Aorta (tissue), 5 donors: ENCODE measurements at regions not wholly inside any gene's neighbourhood (a gene's known extent, or its start where the extent isn't known, plus 50 kb on each side); places are given as distances from the start of the nearest gene placed in this dataset.

Experiments used
- ATAC-seq: fragments of 200-7000 bp; cut with Tn5 transposase; one replicate; pipeline ENCODE4 v1.9.1; 2022; ENCODE audit warnings: moderate library complexity; ENCODE audit not compliant: low FRiP score
- DNase-seq, 2 donors: peaks; one replicate each; pipeline ENCODE4 v3.0.0-alpha.2; 2020
- H3K27ac ChIP-seq, 2 donors: one replicate each; pipeline ENCODE4 v1.5.1; 2013; ENCODE audit warnings: low read length in 2 of 2, mild to moderate bottlenecking in 2 of 2, moderate library complexity in 2 of 2, control low read depth in 1 of 2, inconsistent platforms in 1 of 2, low read depth in 1 of 2
- H3K27me3 ChIP-seq, 2 donors: one replicate each; pipeline ENCODE4 v1.6.1; 2013; ENCODE audit warnings: control low read depth in 1 of 2, low read length in 1 of 2, mild to moderate bottlenecking in 1 of 2, moderate library complexity in 1 of 2; ENCODE audit not compliant: insufficient read depth in 2 of 2, control insufficient read depth in 1 of 2
- H3K36me3 ChIP-seq, 2 donors: one replicate each; pipeline ENCODE4 v1.6.1; 2013; ENCODE audit warnings: control low read depth in 1 of 2, low read length in 1 of 2, mild to moderate bottlenecking in 1 of 2; ENCODE audit not compliant: insufficient read depth in 2 of 2, control insufficient read depth in 1 of 2
- H3K4me1 ChIP-seq, 2 donors: one replicate each; pipeline ENCODE4 v1.6.1; 2013; ENCODE audit warnings: low read length in 2 of 2, control low read depth in 1 of 2, mild to moderate bottlenecking in 1 of 2, moderate library complexity in 1 of 2; ENCODE audit not compliant: insufficient read depth in 2 of 2, control insufficient read depth in 1 of 2
- H3K4me3 ChIP-seq, 2 donors: one replicate each; pipeline ENCODE4 v1.5.1; 2013; ENCODE audit warnings: low read length in 2 of 2, control low read depth in 1 of 2, mild to moderate bottlenecking in 1 of 2
- H3K9me3 ChIP-seq: one replicate; pipeline ENCODE4 v1.6.1; 2013; ENCODE audit warnings: mild to moderate bottlenecking, low read length; ENCODE audit not compliant: control insufficient read depth
- WGBS, 2 donors: extraction: QIAGEN DNeasy Blood & Tissue Kit; methylation state at CpG; one replicate each; pipeline ENCODE4 v1.1.7; 2013; 5-methylcytosine and 5-hydroxymethylcytosine counted together
- intact Hi-C, 2 donors: fragments of 100-400 bp; cut with DNase I; formaldehyde crosslinking; loops; one replicate each; pipeline versions ENCODE4 v1.14.2 to v1.15.0; 2022
- donor health status: healthy with polysubstance abuse.
- donor health status: Bipolar disorder and iron deficiency.
- donor health status: DM: no; HTN: no; CAD: no.
- donor health status: DM: no; HTN: no; CAD: no.
- donor health status: DM: yes; HTN: yes; CAD: no.

DNA sequence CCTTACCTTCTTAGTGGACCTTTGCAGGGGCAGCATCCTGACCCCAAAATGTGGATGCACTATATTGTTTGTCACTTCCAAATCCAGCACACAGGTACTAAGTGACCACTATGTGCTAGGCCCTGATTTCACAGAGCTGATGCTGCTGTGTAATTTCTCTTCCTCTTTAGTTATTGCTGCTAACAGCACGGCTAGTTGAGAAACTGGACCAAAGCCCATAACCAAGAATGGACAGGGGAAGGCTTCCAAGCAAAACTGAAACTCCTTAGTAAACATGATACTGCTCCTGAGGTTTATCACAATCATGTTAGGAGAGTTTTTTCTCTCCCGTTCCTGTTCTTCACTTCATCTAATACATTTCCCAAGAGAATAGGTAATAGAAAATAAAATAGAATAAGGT lies 172.9 kb upstream of the TTC29 start:
- DNase-seq: no peak
- H3K27me3 ChIP-seq: no peaks in the 10 kb centered on the region
- 0 to 5% methylated on average over 2 of the region's 2 CpGs for WGBS, 2 donors
- H3K9me3 ChIP-seq: no peaks in the 10 kb centered on the region
- intact Hi-C loops: no loop called here
- H3K27ac ChIP-seq: no peak overlapping the region
- H3K36me3 ChIP-seq: no peaks in the 10 kb centered on the region
- no peak overlapping the region for H3K4me3 ChIP-seq
- no peaks in the 10 kb centered on the region for H3K4me1 ChIP-seq
- peak; percentile 68 for ATAC-seq

DNA sequence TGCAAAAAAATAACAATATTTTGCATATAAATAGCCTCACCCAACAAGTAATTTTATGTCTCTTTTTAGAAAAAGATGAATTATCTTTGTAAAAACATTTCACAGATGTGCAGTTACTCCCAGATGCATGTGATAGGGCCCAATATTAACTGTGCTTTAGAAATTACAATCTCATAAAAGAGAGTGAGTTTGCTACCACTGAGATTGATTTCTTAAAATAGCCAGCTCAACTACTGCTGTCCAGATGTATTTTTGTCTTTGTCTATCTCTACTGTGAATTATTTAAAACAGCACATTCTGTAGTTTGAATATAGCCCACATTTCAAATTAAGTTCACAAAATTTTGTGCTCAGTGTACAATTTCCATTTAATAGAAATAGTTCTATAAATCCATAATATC lies 177.0 kb upstream of the TTC29 start:
- no peak for ATAC-seq
- Histone ChIP-seq H3K36me3 (no peaks in the 10 kb centered on the region), H3K27me3 (no peaks in the 10 kb centered on the region), H3K4me3 (no peak overlapping the region), H3K4me1 (no peaks in the 10 kb centered on the region), H3K27ac (no peak overlapping the region), H3K9me3 (no peaks in the 10 kb centered on the region)
- DNase-seq: no peak
- intact Hi-C loops: no loop called here

DNA sequence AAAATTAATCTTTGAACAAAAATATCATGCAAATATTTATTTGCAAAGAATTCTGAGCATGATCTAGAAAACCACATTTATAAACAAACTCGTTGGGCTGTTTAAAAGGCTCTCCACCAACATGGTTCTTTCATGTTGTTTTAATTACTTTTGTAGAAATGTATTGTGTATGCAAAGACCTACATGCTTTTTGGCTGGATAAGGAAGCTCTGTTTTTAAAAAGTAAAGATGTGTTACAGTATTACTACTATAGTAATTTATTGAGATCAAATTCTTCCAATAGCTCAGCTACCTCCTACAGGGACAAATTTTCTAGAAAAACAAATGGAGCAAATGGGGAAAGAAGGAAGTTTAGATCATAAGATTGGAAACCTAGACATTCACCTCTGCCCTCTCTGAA lies 177.5 kb upstream of the TTC29 start:
- intact Hi-C loops: no loop called here
- DNase-seq (no peak), ATAC-seq (no peak)
- Histone ChIP-seq H3K4me1 (no peaks in the 10 kb centered on the region), H3K27ac (no peak overlapping the region), H3K36me3 (no peaks in the 10 kb centered on the region), H3K4me3 (no peak overlapping the region), H3K27me3 (no peaks in the 10 kb centered on the region), H3K9me3 (no peaks in the 10 kb centered on the region)
- WGBS, 2 donors: 42 to 45% methylated on average over 1 of the region's 1 CpG

DNA sequence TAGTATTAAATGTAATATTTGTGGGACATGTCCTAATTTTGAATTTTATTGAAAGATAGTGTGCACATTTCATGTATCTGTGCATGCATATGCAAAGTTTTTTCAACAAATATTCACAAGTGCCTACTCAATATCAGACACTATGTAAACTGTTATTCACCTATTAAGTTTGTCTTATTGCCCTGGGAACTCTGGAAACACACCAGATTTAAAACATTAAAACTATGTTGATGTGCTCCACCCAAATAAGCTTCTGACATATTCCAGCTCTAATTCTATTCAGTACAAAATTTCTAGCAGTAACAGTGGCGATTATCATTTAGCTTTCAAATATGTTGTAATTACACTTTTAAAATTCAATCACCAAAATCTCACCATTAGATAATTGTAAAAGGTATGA lies 183.1 kb upstream of the TTC29 start:
- no peaks in the 10 kb centered on the region for H3K27me3 ChIP-seq
- no peaks in the 10 kb centered on the region for H3K36me3 ChIP-seq
- intact Hi-C loops: no loop called here
- H3K27ac ChIP-seq: no peak overlapping the region
- H3K4me3 ChIP-seq: no peak overlapping the region
- no peaks in the 10 kb centered on the region for H3K9me3 ChIP-seq
- no peak for DNase-seq
- peaks cover 0 to 6% of the 10 kb centered on the region in 2 donors for H3K4me1 ChIP-seq
- WGBS, 2 donors: 76% methylated on average over 1 of the region's 1 CpG
- no peak for ATAC-seq

DNA sequence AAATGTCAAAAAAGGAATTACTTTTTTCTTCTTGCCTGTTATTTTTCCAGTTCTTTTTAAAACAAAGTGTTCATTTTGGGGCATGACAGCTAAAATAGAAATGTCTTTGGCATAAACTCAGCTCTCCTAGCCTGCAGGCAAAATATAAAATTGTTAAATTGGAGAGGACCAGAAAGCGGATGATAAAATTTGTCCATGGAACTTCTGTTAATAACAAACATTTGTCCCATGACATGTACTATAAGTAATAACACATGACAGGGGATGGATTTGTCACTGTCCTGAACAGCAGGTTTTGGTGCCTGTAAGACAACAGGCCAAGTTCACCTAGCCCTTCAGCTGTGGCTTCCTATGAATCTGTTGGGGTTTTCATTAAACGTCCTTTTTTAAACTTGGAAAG lies 184.0 kb upstream of the TTC29 start:
- no peak for ATAC-seq
- Histone ChIP-seq H3K27me3 (no peaks in the 10 kb centered on the region), H3K36me3 (no peaks in the 10 kb centered on the region), H3K27ac (no peak overlapping the region), H3K9me3 (no peaks in the 10 kb centered on the region), H3K4me1 (peaks cover 0 to 6% of the 10 kb centered on the region in 2 donors), H3K4me3 (no peak overlapping the region)
- 14 to 16% methylated on average over 2 of the region's 2 CpGs for WGBS, 2 donors
- DNase-seq: no peak
- intact Hi-C loops: no loop called here

DNA sequence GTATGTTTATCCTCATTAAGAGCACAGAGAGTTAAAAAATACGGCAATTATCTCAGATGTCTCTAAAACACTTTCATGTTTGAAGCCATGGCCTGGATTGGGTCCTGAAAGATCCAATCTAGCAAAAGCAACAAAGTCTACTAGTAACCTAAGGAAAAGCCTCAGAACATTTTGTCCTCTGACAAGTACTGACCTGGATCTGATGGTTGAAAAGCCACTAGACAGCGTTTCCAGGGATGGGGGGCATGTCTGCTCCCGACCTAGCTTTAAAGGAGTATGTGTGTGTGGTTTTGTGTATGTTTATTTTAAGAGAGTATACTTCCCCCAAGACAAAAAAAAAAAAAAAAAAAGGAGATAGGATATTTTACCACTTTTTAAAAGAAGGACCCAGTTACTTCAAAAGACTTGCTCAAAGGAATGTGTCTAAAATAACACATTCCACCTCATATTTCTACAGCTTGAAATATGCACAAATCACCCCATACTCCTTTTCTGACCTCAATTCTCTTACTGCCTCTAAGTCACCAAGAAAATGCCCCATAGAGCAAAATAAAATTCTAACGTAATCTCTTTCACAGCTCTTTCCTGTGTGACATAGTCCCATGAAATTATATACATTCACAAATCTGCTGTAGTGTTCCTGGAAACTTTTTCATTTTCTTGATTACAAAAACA lies 189.0 kb upstream of the TTC29 start:
- 77 to 78% methylated on average over 4 of the region's 4 CpGs for WGBS, 2 donors
- Histone ChIP-seq H3K9me3 (no peaks in the 10 kb centered on the region), H3K4me3 (no peak overlapping the region), H3K27ac (no peak overlapping the region), H3K36me3 (no peaks in the 10 kb centered on the region), H3K4me1 (peaks cover 0 to 4% of the 10 kb centered on the region in 2 donors), H3K27me3 (no peaks in the 10 kb centered on the region)
- intact Hi-C loops: no loop called here
- ATAC-seq: no peak
- no peak for DNase-seq

DNA sequence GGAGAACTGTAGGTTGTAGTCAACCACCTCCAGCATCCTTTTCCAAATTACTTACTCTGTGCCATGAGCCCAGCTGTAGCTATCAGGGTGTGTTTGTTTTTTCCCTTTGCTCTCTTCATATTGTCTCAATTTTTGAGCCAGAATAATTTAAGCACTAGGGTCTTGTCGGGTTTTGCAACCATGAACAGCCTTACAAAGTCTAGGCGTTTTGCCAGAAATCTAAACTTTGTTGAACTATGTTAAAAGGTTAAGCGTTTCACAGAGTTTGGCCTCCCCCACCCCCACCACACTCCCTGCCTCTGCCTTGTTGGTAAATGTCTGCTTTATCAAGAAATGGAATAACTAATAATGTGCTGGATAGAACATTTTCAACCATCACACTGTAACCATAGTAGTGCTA lies 190.6 kb upstream of the TTC29 start:
- DNase-seq (no peak), ATAC-seq (no peak)
- 5 to 9% methylated on average over 3 of the region's 3 CpGs for WGBS, 2 donors
- H3K27me3 ChIP-seq: no peaks in the 10 kb centered on the region
- no peaks in the 10 kb centered on the region for H3K4me1 ChIP-seq
- intact Hi-C loops: no loop called here
- no peak overlapping the region for H3K4me3 ChIP-seq
- H3K27ac ChIP-seq: no peak overlapping the region
- H3K36me3 ChIP-seq: no peaks in the 10 kb centered on the region
- H3K9me3 ChIP-seq: no peaks in the 10 kb centered on the region

DNA sequence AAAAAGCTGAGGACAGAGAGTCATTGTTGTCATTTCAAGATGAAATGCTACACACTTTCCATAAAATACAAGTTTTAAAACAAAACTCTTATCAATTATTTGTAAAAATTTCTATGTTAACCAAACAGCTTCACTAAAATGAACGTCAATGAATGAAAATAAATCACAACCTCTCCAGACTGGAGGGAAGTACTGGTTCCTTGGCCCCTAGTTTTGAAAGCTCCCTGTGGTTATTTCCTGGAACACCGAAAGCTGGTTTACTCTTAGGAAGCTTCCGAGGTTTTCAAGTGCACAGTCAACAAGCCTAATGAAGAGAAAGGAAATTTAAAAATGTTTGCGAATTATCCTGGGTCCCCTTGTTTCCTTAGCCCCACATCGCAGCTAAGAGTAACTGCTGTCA lies 191.1 kb upstream of the TTC29 start:
- 65 to 67% methylated on average over 5 of the region's 5 CpGs for WGBS, 2 donors
- ATAC-seq (no peak), DNase-seq (no peak)
- H3K27ac ChIP-seq: no peak overlapping the region
- H3K4me3 ChIP-seq: no peak overlapping the region
- H3K36me3 ChIP-seq: no peaks in the 10 kb centered on the region
- no peaks in the 10 kb centered on the region for H3K9me3 ChIP-seq
- no peaks in the 10 kb centered on the region for H3K27me3 ChIP-seq
- H3K4me1 ChIP-seq: no peaks in the 10 kb centered on the region
- intact Hi-C loops: no loop called here

DNA sequence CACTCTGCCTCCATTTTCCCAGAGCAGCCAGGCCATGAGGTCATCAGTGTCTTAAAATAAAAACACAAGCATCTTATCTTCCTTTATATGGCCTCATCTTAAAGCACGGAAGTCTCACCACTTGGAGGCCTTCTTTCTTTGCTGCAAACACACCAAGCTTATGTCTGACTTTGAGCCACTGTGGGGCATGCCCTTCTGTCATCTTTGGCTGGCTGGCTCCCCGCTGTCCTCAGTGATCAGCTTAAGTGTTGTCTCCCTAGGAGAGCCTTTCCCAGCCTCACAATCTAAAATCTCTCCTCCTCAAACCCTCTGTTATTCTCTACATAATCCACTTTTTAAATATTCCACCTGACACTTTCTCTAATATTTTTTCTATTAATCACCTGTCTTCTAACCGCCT lies 191.6 kb upstream of the TTC29 start:
- no peaks in the 10 kb centered on the region for H3K36me3 ChIP-seq
- H3K4me3 ChIP-seq: no peak overlapping the region
- H3K9me3 ChIP-seq: no peaks in the 10 kb centered on the region
- no peaks in the 10 kb centered on the region for H3K4me1 ChIP-seq
- 93 to 94% methylated on average over 3 of the region's 3 CpGs for WGBS, 2 donors
- no peak overlapping the region for H3K27ac ChIP-seq
- DNase-seq: no peak
- intact Hi-C loops: no loop called here
- no peak for ATAC-seq
- no peaks in the 10 kb centered on the region for H3K27me3 ChIP-seq
